H1 (cell line): ENCODE measurements at regions not wholly inside any gene's neighbourhood (a gene's known extent, or its start where the extent isn't known, plus 50 kb on each side); places are given as distances from the start of the nearest gene placed in this dataset.

Experiments used
- CTCF ChIA-PET: fragments of 300-600 bp; sonication (Branson Sonifier 250); formaldehyde crosslinking; loops from one replicate; lab custom pipeline; 2021; ENCODE audit not compliant: partially characterized antibody; lab: Charles Lee
- POLR2A ChIA-PET: fragments of 300-600 bp; sonication (Branson Sonifier 250); formaldehyde crosslinking; loops from one replicate; lab custom pipeline; 2021; ENCODE audit warnings: inconsistent platforms; ENCODE audit not compliant: partially characterized antibody; lab: Charles Lee
- DNase-seq, 2 experiments: peaks; one replicate each; pipeline versions ENCODE4 v3.0.0 to v3.0.0-alpha.2; 2010 to 2022; ENCODE audit warnings: low spot score in 2 of 2, low read depth in 1 of 2, mixed read lengths in 1 of 2
- FAIRE-seq: peaks from 2 replicates; lab custom pipeline; 2011; peaks lifted over from hg19 to GRCh38; lab: Jason Lieb, UNC
- H2AFZ ChIP-seq: 2 replicates; pipeline ENCODE4 v1.8.1; 2012; ENCODE audit warnings: low read length, inconsistent platforms
- H2AK5ac ChIP-seq: 2 replicates; pipeline ENCODE4 v1.6.1; 2013; ENCODE audit warnings: low read depth, low read length
- H2BK120ac ChIP-seq: replicated peaks from 2 replicates; pipeline ENCODE3; 2013; ENCODE audit warnings: low read depth, low read length, inconsistent platforms
- H2BK12ac ChIP-seq: 2 replicates; pipeline ENCODE4 v1.6.1; 2013; ENCODE audit warnings: low read depth, low read length
- H2BK15ac ChIP-seq: 2 replicates; pipeline ENCODE4 v1.6.1; 2013; ENCODE audit warnings: low read length
- H2BK20ac ChIP-seq: 2 replicates; pipeline ENCODE4 v1.6.1; 2013; ENCODE audit warnings: low read length
- H2BK5ac ChIP-seq: 2 replicates; pipeline ENCODE4 v1.6.1; 2013; ENCODE audit warnings: low read depth, low read length
- H3K14ac ChIP-seq: 2 replicates; pipeline ENCODE4 v1.6.1; 2013; ENCODE audit warnings: inconsistent platforms; ENCODE audit not compliant: insufficient read length
- H3K18ac ChIP-seq: 2 replicates; pipeline ENCODE4 v1.6.1; 2013; ENCODE audit warnings: low read length; ENCODE audit errors: extremely low read depth
- H3K23ac ChIP-seq: 2 replicates; pipeline ENCODE4 v1.6.1; 2013; ENCODE audit warnings: inconsistent platforms; ENCODE audit not compliant: insufficient read length
- H3K23me2 ChIP-seq: 2 replicates; pipeline ENCODE4 v1.6.1; 2013; ENCODE audit warnings: low read depth, low read length
- H3K27ac ChIP-seq: 2 replicates; pipeline ENCODE4 v1.6.1; 2011; ENCODE audit warnings: low read depth, low read length, inconsistent platforms
- H3K27me3 ChIP-seq, 4 experiments: replicated peaks in 1 of 4; 1 replicate in 1 of 4; 2 replicates in 3 of 4; pipeline versions ENCODE4 v1.6.1 to v1.8.1; 2011 to 2013; ENCODE audit warnings: low read length in 3 of 4, mild to moderate bottlenecking in 3 of 4, inconsistent platforms in 2 of 4, mixed read lengths in 2 of 4, moderate library complexity in 1 of 4; ENCODE audit not compliant: control insufficient read depth in 3 of 4, insufficient read depth in 3 of 4; ENCODE audit errors: extremely low read depth in 1 of 4
- H3K36me3 ChIP-seq, 4 experiments: 2 replicates each; pipeline versions ENCODE4 v1.6.1 to v1.8.1; 2011 to 2013; ENCODE audit warnings: mild to moderate bottlenecking in 4 of 4, low read length in 3 of 4, moderate library complexity in 2 of 4, control low read depth in 1 of 4, inconsistent platforms in 1 of 4; ENCODE audit not compliant: insufficient read depth in 4 of 4, control insufficient read depth in 2 of 4
- H3K4ac ChIP-seq: replicated peaks from 2 replicates; pipeline ENCODE3; 2013; ENCODE audit warnings: low read length, low read depth, mixed read lengths, inconsistent platforms; ENCODE audit not compliant: insufficient read length
- H3K4me1 ChIP-seq, 4 experiments: replicated peaks in 1 of 4; 1 replicate in 1 of 4; 2 replicates in 3 of 4; pipeline versions ENCODE4 v1.6.1 to v1.8.1; 2011 to 2013; ENCODE audit warnings: low read length in 3 of 4, inconsistent platforms in 2 of 4, mixed read lengths in 1 of 4; ENCODE audit not compliant: insufficient read depth in 4 of 4, control insufficient read depth in 3 of 4
- H3K4me2 ChIP-seq, 2 experiments: 2 replicates each; pipeline versions ENCODE4 v1.6.1 to v1.8.1; 2011 to 2013; ENCODE audit warnings: low read depth in 2 of 2, low read length in 2 of 2, control low read depth in 1 of 2, inconsistent platforms in 1 of 2, mild to moderate bottlenecking in 1 of 2; ENCODE audit not compliant: insufficient read depth in 1 of 2
- H3K4me3 ChIP-seq, 4 experiments: fragments of 200-600, 300-600 bp in 1 of 4; sonication (generic), shearing (Covaris generic), sonication (Bioruptor Twin) in 1 of 4; 2 replicates each; pipeline versions ENCODE4 v1.5.1 to v1.8.1; 2011 to 2016; ENCODE audit warnings: low read length in 4 of 4, low read depth in 3 of 4, control low read depth in 2 of 4, inconsistent platforms in 2 of 4, mild to moderate bottlenecking in 2 of 4, mixed read lengths in 1 of 4, moderate library complexity in 1 of 4; ENCODE audit not compliant: insufficient read depth in 2 of 4; ENCODE audit errors: extremely low read depth in 1 of 4
- H3K56ac ChIP-seq: replicated peaks from 2 replicates; pipeline ENCODE3; 2013; ENCODE audit warnings: low read depth, mild to moderate bottlenecking, mixed read lengths, low read length, inconsistent platforms; ENCODE audit not compliant: insufficient read length
- H3K79me1 ChIP-seq: 2 replicates; pipeline ENCODE4 v1.6.1; 2013; ENCODE audit warnings: low read depth, low read length, control low read depth
- H3K79me2 ChIP-seq, 2 experiments: 2 replicates each; pipeline versions ENCODE4 v1.6.1 to v1.8.1; 2012 to 2013; ENCODE audit warnings: low read length in 2 of 2, mild to moderate bottlenecking in 2 of 2, inconsistent platforms in 1 of 2; ENCODE audit not compliant: insufficient read depth in 2 of 2, control insufficient read depth in 1 of 2
- H3K9ac ChIP-seq, 4 experiments: replicated peaks in 1 of 4; 1 replicate in 1 of 4; 2 replicates in 3 of 4; pipeline versions ENCODE4 v1.6.1 to v1.8.1; 2011 to 2013; ENCODE audit warnings: low read depth in 3 of 4, low read length in 3 of 4, control low read depth in 2 of 4, mild to moderate bottlenecking in 2 of 4, moderate library complexity in 2 of 4, inconsistent platforms in 1 of 4; ENCODE audit errors: extremely low read depth in 1 of 4
- H3K9me3 ChIP-seq, 2 experiments: 2 replicates each; pipeline versions ENCODE4 v1.6.1 to v1.8.1; 2012 to 2013; ENCODE audit warnings: mild to moderate bottlenecking in 2 of 2, moderate library complexity in 2 of 2, control low read depth in 1 of 2, inconsistent platforms in 1 of 2, low read depth in 1 of 2, low read length in 1 of 2, mixed read lengths in 1 of 2; ENCODE audit not compliant: insufficient read depth in 2 of 2
- H4K20me1 ChIP-seq, 2 experiments: replicated peaks in 1 of 2; 2 replicates each; pipeline versions ENCODE3 to v1.8.1; 2011 to 2013; ENCODE audit warnings: inconsistent platforms in 2 of 2, low read length in 2 of 2, mild to moderate bottlenecking in 1 of 2; ENCODE audit not compliant: insufficient read depth in 2 of 2, control insufficient read depth in 1 of 2
- H4K5ac ChIP-seq: 2 replicates; pipeline ENCODE4 v1.6.1; 2013; ENCODE audit warnings: low read length, low read depth, mixed read lengths, inconsistent platforms; ENCODE audit not compliant: insufficient read length
- H4K8ac ChIP-seq: 2 replicates; pipeline ENCODE4 v1.8.0; 2013; ENCODE audit warnings: mild to moderate bottlenecking, moderate library complexity, low read length, inconsistent platforms; ENCODE audit not compliant: insufficient read depth; ENCODE audit errors: extremely low read depth
- H4K91ac ChIP-seq: replicated peaks from 2 replicates; pipeline ENCODE3; 2013; ENCODE audit warnings: low read length, mixed read lengths, inconsistent platforms; ENCODE audit not compliant: insufficient read length
- POU5F1 ChIP-seq: IDR thresholded peaks from 2 replicates; pipeline ENCODE4 v1.6.1; 2011; ENCODE audit warnings: low read depth, mild to moderate bottlenecking, low read length, moderate library complexity
- SP1 ChIP-seq: IDR thresholded peaks from 2 replicates; pipeline ENCODE4 v1.6.1; 2011; ENCODE audit warnings: low read depth, low read length
- WGBS, 2 experiments: shearing (Covaris generic) in 1 of 2; methylation state at CpG; one replicate each; pipeline versions ENCODE4 v1.1.6 to v1.1.7; 2013 to 2015; ENCODE audit warnings: low lambda C conversion rate in 2 of 2, mixed read lengths in 2 of 2, inconsistent platforms in 1 of 2, low coverage in 1 of 2, missing lambda C conversion rate in 1 of 2; ENCODE audit not compliant: insufficient replicate concordance in 2 of 2, insufficient coverage in 1 of 2, insufficient read length in 1 of 2; ENCODE audit errors: extremely low coverage in 1 of 2, missing lambda C conversion rate in 1 of 2; 5-methylcytosine and 5-hydroxymethylcytosine counted together

GRCh38 chr4:129929984-129930383, 834.0 kb downstream of the C4orf33 start:
- H3K14ac ChIP-seq = no peak overlapping the region
- H4K20me1 ChIP-seq = no peaks in the 10 kb centered on the region
- ChIA-PET POLR2A (no interaction called here), CTCF (interaction anchor here (0.6 to 1.5 kb wide), 8 partner anchors 63 to 737 kb away, joined by 3 to 5 read pairs (median 3); no protein-coding TSS in a partner anchor)
- no peak overlapping the region for H3K18ac ChIP-seq
- FAIRE-seq (no peak), DNase-seq (no peak)
- H2BK120ac ChIP-seq = no peak overlapping the region
- 85% methylated on average over 7 of the region's 7 CpGs; no CpG with 5 or more reads in 1 of the 2 experiments for WGBS, 2 experiments
- H2AK5ac ChIP-seq = no peak overlapping the region
- H3K27me3 ChIP-seq = no peaks in the 10 kb centered on the region
- no peak overlapping the region for H3K56ac ChIP-seq
- no peak overlapping the region for H3K23ac ChIP-seq
- H3K23me2 ChIP-seq = no peaks in the 10 kb centered on the region; the same call in 1 of the 2 replicates
- H3K79me1 ChIP-seq = no peaks in the 10 kb centered on the region
- no peak overlapping the region for H4K8ac ChIP-seq
- no peak overlapping the region for H2BK15ac ChIP-seq
- no peak overlapping the region for H3K4ac ChIP-seq
- no peak overlapping the region for H3K27ac ChIP-seq
- TF ChIP-seq POU5F1 (no peak), SP1 (0 out of 2 replicates have a peak, but pooled peaks have one; percentile 13)
- H3K79me2 ChIP-seq = no peaks in the 10 kb centered on the region
- no peak overlapping the region for H4K5ac ChIP-seq
- no peaks in the 10 kb centered on the region for H3K36me3 ChIP-seq
- H2BK5ac ChIP-seq = no peak overlapping the region
- peak overlapping the region in 1 of 2 experiments; percentile 8; a peak in 2 of 4 replicates for H3K4me2 ChIP-seq
- H2AFZ ChIP-seq = 0 out of 2 replicates have a peak overlapping the region, but pooled peaks have one; percentile 2
- no peaks in the 10 kb centered on the region for H3K9me3 ChIP-seq
- peaks cover 0 to 3% (median under 1%) of the 10 kb centered on the region in 4 experiments; a peak in 1 of 7 replicates for H3K4me1 ChIP-seq
- H4K91ac ChIP-seq = no peak overlapping the region
- H3K9ac ChIP-seq = no peak overlapping the region
- H3K4me3 ChIP-seq = no peak overlapping the region
- H2BK20ac ChIP-seq = no peak overlapping the region
- H2BK12ac ChIP-seq = peak overlapping the region; percentile 50; the same call in 1 of the 2 replicates
